GM12892 (cell line): ENCODE measurements at regions not wholly inside any gene's neighbourhood (a gene's known extent, or its start where the extent isn't known, plus 50 kb on each side); places are given as distances from the start of the nearest gene placed in this dataset.

Experiments
- POLR2A ChIP-seq: IDR thresholded peaks from 2 replicates; pipeline ENCODE4 v1.6.1; 2011; ENCODE audit warnings: low read depth, low read length, control low read depth
- POLR2AphosphoS5 ChIP-seq: IDR thresholded peaks from 2 replicates; pipeline ENCODE4 v1.6.1; 2011; ENCODE audit warnings: low read depth, low read length, control low read depth

- TF ChIP-seq POLR2AphosphoS5, result no peak
- no peak for TF ChIP-seq POLR2A
These were observed 799.2 kb upstream of the RAB6C start for GRCh38 chr2:129180124-129180716.
